Gastroesophageal sphincter (tissue), 4 donors: ENCODE measurements at regions not wholly inside any gene's neighbourhood (a gene's known extent, or its start where the extent isn't known, plus 50 kb on each side); places are given as distances from the start of the nearest gene placed in this dataset.

Source experiments
- ATAC-seq: fragments of 150-250 bp; one replicate; pipeline ENCODE4 v1.9.1; 2016; ENCODE audit warnings: mild to moderate bottlenecking, moderate library complexity
- H3K27ac ChIP-seq, 4 donors: fragments of 200-600 bp; sonication (generic) in 3 of 4; 1 replicate in 3 of 4; 2 replicates in 1 of 4; pipeline ENCODE4 v1.5.1; 2016 to 2019
- H3K27me3 ChIP-seq: fragments of 200-600 bp; sonication (generic); one replicate; pipeline ENCODE4 v1.5.1; 2019
- H3K36me3 ChIP-seq, 2 donors: fragments of 200-600 bp; sonication (generic); one replicate each; pipeline ENCODE4 v1.5.1; 2019; ENCODE audit warnings: control low read depth in 1 of 2
- H3K4me1 ChIP-seq, 3 donors: fragments of 200-600 bp; sonication (generic); 1 replicate in 2 of 3; 2 replicates in 1 of 3; pipeline ENCODE4 v1.5.1; 2016 to 2019; ENCODE audit warnings: control low read depth in 2 of 3
- H3K4me3 ChIP-seq, 2 donors: fragments of 200-600 bp; sonication (generic); one replicate each; pipeline ENCODE4 v1.5.1; 2019; ENCODE audit warnings: mild to moderate bottlenecking in 1 of 2, moderate library complexity in 1 of 2
- H3K9me3 ChIP-seq, 3 donors: fragments of 200-600 bp; sonication (generic); one replicate each; pipeline ENCODE4 v1.5.1; 2017 to 2019; ENCODE audit warnings: control low read depth in 2 of 3
- EP300 ChIP-seq: sonication (generic); formaldehyde crosslinking; IDR thresholded peaks from one replicate; pipeline ENCODE4 v1.6.1; 2017; ENCODE audit warnings: antibody characterized with exemption, mild to moderate bottlenecking
- POLR2A ChIP-seq, 2 donors: fragments of 450-650 bp; IDR thresholded peaks; one replicate each; pipeline ENCODE4 v1.6.1; 2017; ENCODE audit warnings: antibody characterized with exemption in 2 of 2, mild to moderate bottlenecking in 2 of 2, moderate library complexity in 1 of 2
- POLR2AphosphoS5 ChIP-seq: sonication (generic); formaldehyde crosslinking; IDR thresholded peaks from one replicate; pipeline ENCODE4 v1.6.1; 2017; ENCODE audit warnings: antibody characterized with exemption
- WGBS, 2 donors: methylation state at CpG; one replicate each; pipeline ENCODE4 v1.1.5; 2018; ENCODE audit warnings: low coverage in 1 of 2; 5-methylcytosine and 5-hydroxymethylcytosine counted together
- TF ChIP-seq, protein P1 (sequence below), 4 experiments: fragments of 200-600 bp in 2 of 4; fragments of 450-650 bp in 2 of 4; sonication (generic) in 1 of 4; IDR thresholded peaks; one replicate each; pipeline ENCODE4 v1.5.1; 2017 to 2019; ENCODE audit warnings: antibody characterized with exemption in 4 of 4, mild to moderate bottlenecking in 2 of 4, moderate library complexity in 2 of 4

DNA sequence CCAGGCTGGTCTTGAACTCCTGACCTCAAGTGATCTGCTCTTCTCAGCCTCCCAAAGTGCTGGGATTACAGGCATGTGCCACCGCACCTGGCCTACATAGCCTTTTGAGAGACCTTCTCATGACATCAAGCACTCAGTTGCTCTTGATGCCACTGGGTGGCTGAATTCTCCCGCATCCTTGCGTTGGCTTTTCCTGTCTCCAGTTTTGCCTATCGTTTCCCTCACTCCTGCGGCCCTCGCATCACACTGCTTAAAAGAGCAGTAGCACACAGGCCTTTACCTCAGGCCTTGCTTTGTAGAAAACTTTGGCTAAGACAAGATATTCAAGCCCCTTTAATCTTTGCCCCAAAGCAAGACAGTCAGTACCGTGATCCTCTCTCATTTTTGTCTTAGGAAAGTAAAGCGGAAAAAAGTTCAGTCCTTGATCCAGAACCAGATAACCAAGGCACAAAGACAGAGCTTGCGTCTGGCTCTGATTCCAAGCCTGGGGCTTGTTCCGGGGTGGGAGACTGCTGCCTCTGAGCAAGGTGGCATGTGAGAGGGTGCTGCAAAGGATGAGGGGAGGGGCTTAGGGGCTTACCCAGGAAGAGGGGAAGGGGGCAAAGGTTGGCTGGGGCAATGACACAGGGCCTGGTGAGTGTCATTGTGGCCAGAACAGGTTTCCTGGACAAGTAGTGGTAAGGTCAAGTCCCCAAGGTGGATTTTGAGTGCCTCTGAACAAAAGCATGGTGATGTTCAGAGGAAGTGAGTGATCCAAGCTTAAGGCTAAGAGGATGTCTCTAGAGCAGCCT lies 175.0 kb upstream of the TLE3 start:
- no peak for ATAC-seq
- Histone ChIP-seq H3K27ac (no peak overlapping the region), H3K4me3 (no peak overlapping the region), H3K36me3 (no peaks in the 10 kb centered on the region), H3K4me1 (peaks cover 8 to 38% (median 21%) of the 10 kb centered on the region in 3 donors), H3K27me3 (no peaks in the 10 kb centered on the region), H3K9me3 (no peaks in the 10 kb centered on the region)
- TF ChIP-seq POLR2AphosphoS5 (no peak), POLR2A (IDR thresholded peaks at IDR 0.05) (no peak), EP300 (no peak)
- TF ChIP-seq, protein P1, sequence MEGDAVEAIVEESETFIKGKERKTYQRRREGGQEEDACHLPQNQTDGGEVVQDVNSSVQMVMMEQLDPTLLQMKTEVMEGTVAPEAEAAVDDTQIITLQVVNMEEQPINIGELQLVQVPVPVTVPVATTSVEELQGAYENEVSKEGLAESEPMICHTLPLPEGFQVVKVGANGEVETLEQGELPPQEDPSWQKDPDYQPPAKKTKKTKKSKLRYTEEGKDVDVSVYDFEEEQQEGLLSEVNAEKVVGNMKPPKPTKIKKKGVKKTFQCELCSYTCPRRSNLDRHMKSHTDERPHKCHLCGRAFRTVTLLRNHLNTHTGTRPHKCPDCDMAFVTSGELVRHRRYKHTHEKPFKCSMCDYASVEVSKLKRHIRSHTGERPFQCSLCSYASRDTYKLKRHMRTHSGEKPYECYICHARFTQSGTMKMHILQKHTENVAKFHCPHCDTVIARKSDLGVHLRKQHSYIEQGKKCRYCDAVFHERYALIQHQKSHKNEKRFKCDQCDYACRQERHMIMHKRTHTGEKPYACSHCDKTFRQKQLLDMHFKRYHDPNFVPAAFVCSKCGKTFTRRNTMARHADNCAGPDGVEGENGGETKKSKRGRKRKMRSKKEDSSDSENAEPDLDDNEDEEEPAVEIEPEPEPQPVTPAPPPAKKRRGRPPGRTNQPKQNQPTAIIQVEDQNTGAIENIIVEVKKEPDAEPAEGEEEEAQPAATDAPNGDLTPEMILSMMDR (IDR thresholded peaks at IDR 0.05), result no peak
- WGBS, 2 donors, result 93 to 99% methylated on average over 6 to 9 of the region's 10 CpGs

DNA sequence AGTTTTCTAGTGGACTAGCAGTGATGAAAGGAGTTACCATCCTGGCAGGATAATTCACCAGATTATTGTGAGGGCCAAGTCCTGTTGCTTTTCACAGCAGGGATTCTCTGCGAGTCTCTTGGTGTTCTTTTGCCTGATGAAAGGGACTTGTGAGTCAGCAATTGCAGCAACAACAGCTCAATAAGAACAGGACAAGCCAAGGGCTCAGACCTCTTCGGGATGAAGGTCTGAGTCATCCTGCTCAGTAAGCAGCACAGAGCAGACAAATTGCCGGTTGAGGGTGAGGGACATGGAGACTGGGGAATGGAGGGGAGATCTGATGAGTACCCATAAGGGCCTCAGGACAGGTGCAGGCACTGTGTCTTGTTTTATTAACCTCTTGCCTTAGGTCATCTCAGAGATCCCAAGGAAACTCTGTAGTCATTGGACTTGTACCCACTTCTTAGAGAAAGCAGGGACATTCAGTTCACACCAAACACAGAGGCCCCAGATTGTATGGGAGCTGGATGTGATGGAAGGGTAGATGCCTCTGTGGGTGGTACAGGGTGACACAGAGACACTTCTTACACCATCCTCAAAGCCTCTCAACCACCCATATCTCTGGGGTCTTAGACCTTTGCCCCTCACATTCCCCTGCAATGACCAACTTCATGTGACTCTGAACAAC lies 173.8 kb upstream of the TLE3 start:
- no peaks in the 10 kb centered on the region for H3K36me3 ChIP-seq
- peak; percentile 92 for ATAC-seq
- H3K4me3 ChIP-seq, result no peak overlapping the region
- H3K9me3 ChIP-seq, result no peaks in the 10 kb centered on the region
- H3K4me1 ChIP-seq, result peaks cover 8 to 47% (median 21%) of the 10 kb centered on the region in 3 donors
- H3K27ac ChIP-seq, result peak overlapping the region in 3 of 4 donors; percentile 58 to 70 (median 70)
- TF ChIP-seq EP300 (no peak), POLR2AphosphoS5 (peak; percentile 90)
- H3K27me3 ChIP-seq, result no peaks in the 10 kb centered on the region
- WGBS, 2 donors, result no CpG with 5 or more reads among the region's 3 CpGs

DNA sequence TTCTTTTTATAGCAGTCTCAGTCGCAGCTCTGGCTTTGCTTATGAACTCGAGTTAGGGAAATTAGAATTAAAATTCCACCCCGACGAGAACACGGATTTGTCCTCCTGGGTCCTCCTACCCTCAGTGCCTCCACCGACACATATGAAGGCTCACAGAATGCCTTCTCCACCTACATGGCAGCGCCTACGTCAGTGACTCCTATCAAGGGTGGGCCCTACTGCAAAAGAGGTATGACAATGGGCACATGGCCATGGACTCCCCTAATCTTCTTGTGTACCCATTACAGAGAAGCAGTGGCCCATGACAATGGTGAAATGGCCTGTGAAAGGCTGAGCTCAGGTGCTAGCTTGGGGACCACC lies 173.0 kb upstream of the TLE3 start:
- H3K36me3 ChIP-seq, result no peaks in the 10 kb centered on the region
- 11% methylated on average over 5 of the region's 8 CpGs; no CpG with 5 or more reads in 1 of the 2 donors for WGBS, 2 donors
- no peaks in the 10 kb centered on the region for H3K9me3 ChIP-seq
- no peaks in the 10 kb centered on the region for H3K27me3 ChIP-seq
- peaks cover 8 to 56% (median 21%) of the 10 kb centered on the region in 3 donors for H3K4me1 ChIP-seq
- no peak overlapping the region for H3K4me3 ChIP-seq
- ATAC-seq, result no peak
- no peak for TF ChIP-seq EP300
- TF ChIP-seq, protein P1 (IDR thresholded peaks at IDR 0.05), result no peak
- no peak for TF ChIP-seq POLR2A (IDR thresholded peaks at IDR 0.05)
- no peak for TF ChIP-seq POLR2AphosphoS5
- peak overlapping the region in 3 of 4 donors; percentile 58 to 70 (median 70) for H3K27ac ChIP-seq

DNA sequence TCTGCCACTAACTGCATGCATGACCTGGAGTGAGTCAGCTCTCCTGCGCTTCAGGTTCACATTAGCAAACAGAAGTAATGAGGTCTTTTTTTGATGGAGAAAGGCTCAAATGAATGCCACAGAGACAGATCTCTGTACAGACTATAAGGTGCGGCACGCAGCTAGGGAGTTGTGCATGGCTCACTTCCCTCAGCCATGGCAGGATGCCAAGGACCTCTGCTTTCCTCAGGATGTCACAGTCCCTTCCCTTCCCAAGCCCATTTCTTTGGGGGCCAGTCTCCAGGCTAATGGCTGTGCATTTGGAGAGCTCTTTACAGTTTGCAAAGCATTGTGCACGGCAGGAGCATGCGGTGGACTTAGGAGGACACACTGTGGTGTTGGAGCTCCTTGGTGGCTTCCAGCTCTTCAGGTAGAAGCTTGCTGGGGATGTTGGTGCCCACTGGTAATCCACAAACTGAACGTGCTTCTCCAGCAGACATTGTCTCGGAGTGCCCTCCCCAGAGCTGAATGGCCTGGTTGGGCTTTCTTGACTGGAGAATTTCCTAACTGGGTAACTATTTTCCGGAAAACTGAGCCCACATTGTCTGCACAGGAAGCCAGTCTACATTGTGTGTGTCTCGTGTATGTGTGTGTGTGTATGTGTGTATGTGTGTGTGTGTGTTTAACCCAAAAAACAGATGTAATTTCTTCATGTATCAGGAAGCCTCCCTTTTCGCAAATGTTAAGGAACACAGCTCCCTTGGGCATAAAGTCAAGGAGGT lies 172.5 kb upstream of the TLE3 start:
- no peaks in the 10 kb centered on the region for H3K27me3 ChIP-seq
- peaks cover 8 to 61% (median 21%) of the 10 kb centered on the region in 3 donors for H3K4me1 ChIP-seq
- 58 to 59% methylated on average over 4 to 7 of the region's 10 CpGs for WGBS, 2 donors
- TF ChIP-seq, protein P1 (IDR thresholded peaks at IDR 0.05), result no peak
- TF ChIP-seq POLR2A (IDR thresholded peaks at IDR 0.05) (no peak), EP300 (no peak), POLR2AphosphoS5 (peak; percentile 41)
- peak overlapping the region in 2 of 4 donors; percentile 58 to 70 for H3K27ac ChIP-seq
- no peak overlapping the region for H3K4me3 ChIP-seq
- H3K36me3 ChIP-seq, result no peaks in the 10 kb centered on the region
- no peaks in the 10 kb centered on the region for H3K9me3 ChIP-seq
- ATAC-seq, result no peak

DNA sequence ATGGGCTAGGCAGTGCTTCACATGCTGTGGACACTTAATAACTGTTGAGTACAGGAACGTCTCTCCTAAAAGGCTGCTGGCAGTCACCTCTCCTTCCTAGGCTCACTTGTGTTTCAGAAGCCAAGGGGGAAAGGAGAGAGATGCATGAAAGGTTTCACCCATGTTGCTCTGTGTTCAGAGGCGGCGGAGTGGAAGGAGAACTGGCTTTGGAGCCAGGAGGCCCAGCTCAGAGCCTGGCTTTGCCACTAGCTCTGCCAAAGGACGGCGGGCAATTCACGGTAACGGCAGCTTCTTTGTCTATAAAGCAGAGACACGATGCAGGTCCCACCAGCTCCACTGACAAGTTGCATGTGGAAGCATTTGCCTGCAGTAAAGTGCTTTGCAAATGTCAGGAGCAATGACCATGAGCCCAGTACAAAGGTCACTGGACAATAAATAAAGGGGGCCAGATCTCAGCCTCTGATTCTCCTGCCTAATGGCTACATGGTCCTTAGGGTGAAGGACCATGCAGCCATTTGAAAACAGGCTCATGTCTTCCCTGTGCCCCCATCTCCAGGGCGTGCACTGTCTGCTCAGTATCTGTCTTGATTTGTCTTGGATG lies 171.7 kb upstream of the TLE3 start:
- Histone ChIP-seq H3K27ac (no peak overlapping the region), H3K4me1 (peaks cover 8 to 69% (median 27%) of the 10 kb centered on the region in 3 donors), H3K4me3 (no peak overlapping the region), H3K9me3 (no peaks in the 10 kb centered on the region), H3K27me3 (no peaks in the 10 kb centered on the region), H3K36me3 (no peaks in the 10 kb centered on the region)
- WGBS, 2 donors, result 83 to 100% methylated on average over 1 to 2 of the region's 9 CpGs
- TF ChIP-seq POLR2A (IDR thresholded peaks at IDR 0.05), result no peak
- TF ChIP-seq, protein P1 (IDR thresholded peaks at IDR 0.05), result no peak
- ATAC-seq, result no peak
